ENCODE measurements at regions not wholly inside any gene's neighbourhood (a gene's known extent, or its start where the extent isn't known, plus 50 kb on each side); places are given as distances from the start of the nearest gene placed in this dataset.

- no peak overlapping the region for H3K27ac ChIP-seq (ENCODE audit: low read depth in 1 of 2, low read length in 2 of 2)
- no peaks in the 10 kb centered on the region for H3K9me3 ChIP-seq (ENCODE audit: control insufficient read depth in 1 of 2, insufficient read depth in 1 of 2, low read length in 2 of 2)
- Mint-ChIP-seq H3K27me3 (no peaks in the 10 kb centered on the region), H3K4me1 (ENCODE audit: low read depth) (no peaks in the 10 kb centered on the region), H3K36me3 (ENCODE audit: low read depth) (peaks cover 4% of the 10 kb centered on the region), H3K9me3 (no peaks in the 10 kb centered on the region), H3K4me3 (no peak overlapping the region), H3K27ac (no peak overlapping the region)
- no peak for TF ChIP-seq CTCF (IDR thresholded peaks at IDR 0.05)
- no peak overlapping the region for H3K4me3 ChIP-seq (ENCODE audit: low read length)
- no peak for DNase-seq
- ChIA-PET CTCF (no interaction called here), POLR2A (interaction anchor here (0.7 kb wide), 1 partner anchor 30 kb away, joined by 3 read pairs; no protein-coding TSS in a partner anchor)
- no peaks in the 10 kb centered on the region for H3K4me1 ChIP-seq (ENCODE audit: insufficient read depth, low read length)
- no peaks in the 10 kb centered on the region for H3K36me3 ChIP-seq (ENCODE audit: insufficient read depth, low read length)
- no peaks in the 10 kb centered on the region for H3K27me3 ChIP-seq (ENCODE audit: control insufficient read depth in 1 of 2, insufficient read depth in 2 of 2, low read length in 2 of 2)
- intact Hi-C loops (cut with DNase I, micrococcal nuclease), result no loop called here
- ATAC-seq (ENCODE audit: poor library complexity), result no peak
Observed at GRCh38 chr15:99895189-99895955, 162.1 kb upstream of the LYSMD4 start.

GRCh38 chr15:99878835-99879234 lies 145.6 kb upstream of the LYSMD4 start:
- H3K4me3 Mint-ChIP-seq, result no peak overlapping the region
- ChIA-PET POLR2A (no interaction called here), CTCF (no interaction called here)
- ATAC-seq (ENCODE audit: poor library complexity) (no peak), DNase-seq (no peak)
- H3K27ac Mint-ChIP-seq, result no peak overlapping the region
- H3K36me3 Mint-ChIP-seq (ENCODE audit: low read depth), result peaks cover 28% of the 10 kb centered on the region
- H3K36me3 ChIP-seq (ENCODE audit: insufficient read depth, low read length), result no peaks in the 10 kb centered on the region
- H3K4me1 Mint-ChIP-seq (ENCODE audit: low read depth), result no peaks in the 10 kb centered on the region
- no peaks in the 10 kb centered on the region for H3K4me1 ChIP-seq (ENCODE audit: insufficient read depth, low read length)
- no peak overlapping the region for H3K27ac ChIP-seq (ENCODE audit: low read depth in 1 of 2, low read length in 2 of 2)
- no peaks in the 10 kb centered on the region for H3K9me3 ChIP-seq (ENCODE audit: control insufficient read depth in 1 of 2, insufficient read depth in 1 of 2, low read length in 2 of 2)
- no peak overlapping the region for H3K4me3 ChIP-seq (ENCODE audit: low read length)
- no peaks in the 10 kb centered on the region for H3K27me3 ChIP-seq (ENCODE audit: control insufficient read depth in 1 of 2, insufficient read depth in 2 of 2, low read length in 2 of 2)
- intact Hi-C loops (cut with DNase I, micrococcal nuclease), result no loop called here
- TF ChIP-seq CTCF (IDR thresholded peaks at IDR 0.05), result no peak
- H3K27me3 Mint-ChIP-seq, result no peaks in the 10 kb centered on the region
- peaks cover 6% of the 10 kb centered on the region for H3K9me3 Mint-ChIP-seq

- Mint-ChIP-seq H3K4me1 (ENCODE audit: low read depth) (no peaks in the 10 kb centered on the region), H3K9me3 (no peaks in the 10 kb centered on the region), H3K27me3 (no peaks in the 10 kb centered on the region), H3K27ac (no peak overlapping the region), H3K4me3 (no peak overlapping the region), H3K36me3 (ENCODE audit: low read depth) (no peaks in the 10 kb centered on the region)
- DNase-seq, result no peak
- ATAC-seq (ENCODE audit: poor library complexity), result no peak
- Histone ChIP-seq H3K9me3 (ENCODE audit: control insufficient read depth in 1 of 2, insufficient read depth in 1 of 2, low read length in 2 of 2) (no peaks in the 10 kb centered on the region), H3K4me1 (ENCODE audit: insufficient read depth, low read length) (no peaks in the 10 kb centered on the region), H3K4me3 (ENCODE audit: low read length) (no peak overlapping the region), H3K27me3 (ENCODE audit: control insufficient read depth in 1 of 2, insufficient read depth in 2 of 2, low read length in 2 of 2) (no peaks in the 10 kb centered on the region), H3K36me3 (ENCODE audit: insufficient read depth, low read length) (no peaks in the 10 kb centered on the region), H3K27ac (ENCODE audit: low read depth in 1 of 2, low read length in 2 of 2) (no peak overlapping the region)
- CTCF ChIA-PET, result no interaction called here
- POLR2A ChIA-PET, result no interaction called here
- intact Hi-C loops (cut with DNase I, micrococcal nuclease), result no loop called here
- TF ChIP-seq CTCF (IDR thresholded peaks at IDR 0.05), result no peak
Observed at GRCh38 chr15:99873451-99873850, 140.2 kb upstream of the LYSMD4 start.
